D721Med (cell line): ENCODE measurements at regions not wholly inside any gene's neighbourhood (a gene's known extent, or its start where the extent isn't known, plus 50 kb on each side); places are given as distances from the start of the nearest gene placed in this dataset.
"Not testable (repeated sequence)": the region's sequence is repeated elsewhere in the genome, so short reads cannot be mapped to it uniquely, and the experiment has no call there.

Experiments
- DNase-seq: peaks from one replicate; pipeline ENCODE4 v3.0.0; 2011; ENCODE audit warnings: low spot score; ENCODE audit not compliant: insufficient read length
- FAIRE-seq: peaks from 2 replicates; lab custom pipeline; 2011; peaks lifted over from hg19 to GRCh38; lab: Jason Lieb, UNC
- TF ChIP-seq, protein P1 (sequence below): IDR thresholded peaks from 2 replicates; pipeline ENCODE4 v1.5.1; 2012; ENCODE audit warnings: mild to moderate bottlenecking, control low read depth; ENCODE audit not compliant: insufficient read depth; ENCODE audit errors: missing control alignments

DNA sequence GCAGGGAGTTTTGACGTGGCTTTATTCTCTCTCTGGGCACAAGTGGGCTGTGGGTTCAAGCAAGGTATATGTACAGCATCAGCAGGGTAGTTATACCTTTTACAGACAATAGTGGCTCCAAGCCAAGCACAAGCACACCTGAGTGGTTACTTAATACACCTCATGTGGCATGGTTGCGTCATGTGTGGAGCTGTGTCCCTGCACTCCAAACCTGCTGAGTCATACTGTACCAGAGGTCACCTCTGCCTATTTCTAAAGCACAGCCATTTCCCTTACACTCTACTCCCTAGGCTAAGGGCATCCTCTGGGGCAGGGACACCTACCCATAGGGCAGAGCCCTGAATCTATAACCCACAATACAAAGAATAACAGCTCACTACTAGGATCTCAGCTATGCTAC is 147.3 kb downstream of the OSTF1 start:
- no peak for FAIRE-seq
- TF ChIP-seq, protein P1, sequence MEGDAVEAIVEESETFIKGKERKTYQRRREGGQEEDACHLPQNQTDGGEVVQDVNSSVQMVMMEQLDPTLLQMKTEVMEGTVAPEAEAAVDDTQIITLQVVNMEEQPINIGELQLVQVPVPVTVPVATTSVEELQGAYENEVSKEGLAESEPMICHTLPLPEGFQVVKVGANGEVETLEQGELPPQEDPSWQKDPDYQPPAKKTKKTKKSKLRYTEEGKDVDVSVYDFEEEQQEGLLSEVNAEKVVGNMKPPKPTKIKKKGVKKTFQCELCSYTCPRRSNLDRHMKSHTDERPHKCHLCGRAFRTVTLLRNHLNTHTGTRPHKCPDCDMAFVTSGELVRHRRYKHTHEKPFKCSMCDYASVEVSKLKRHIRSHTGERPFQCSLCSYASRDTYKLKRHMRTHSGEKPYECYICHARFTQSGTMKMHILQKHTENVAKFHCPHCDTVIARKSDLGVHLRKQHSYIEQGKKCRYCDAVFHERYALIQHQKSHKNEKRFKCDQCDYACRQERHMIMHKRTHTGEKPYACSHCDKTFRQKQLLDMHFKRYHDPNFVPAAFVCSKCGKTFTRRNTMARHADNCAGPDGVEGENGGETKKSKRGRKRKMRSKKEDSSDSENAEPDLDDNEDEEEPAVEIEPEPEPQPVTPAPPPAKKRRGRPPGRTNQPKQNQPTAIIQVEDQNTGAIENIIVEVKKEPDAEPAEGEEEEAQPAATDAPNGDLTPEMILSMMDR, result no peak
- no peak for DNase-seq

DNA sequence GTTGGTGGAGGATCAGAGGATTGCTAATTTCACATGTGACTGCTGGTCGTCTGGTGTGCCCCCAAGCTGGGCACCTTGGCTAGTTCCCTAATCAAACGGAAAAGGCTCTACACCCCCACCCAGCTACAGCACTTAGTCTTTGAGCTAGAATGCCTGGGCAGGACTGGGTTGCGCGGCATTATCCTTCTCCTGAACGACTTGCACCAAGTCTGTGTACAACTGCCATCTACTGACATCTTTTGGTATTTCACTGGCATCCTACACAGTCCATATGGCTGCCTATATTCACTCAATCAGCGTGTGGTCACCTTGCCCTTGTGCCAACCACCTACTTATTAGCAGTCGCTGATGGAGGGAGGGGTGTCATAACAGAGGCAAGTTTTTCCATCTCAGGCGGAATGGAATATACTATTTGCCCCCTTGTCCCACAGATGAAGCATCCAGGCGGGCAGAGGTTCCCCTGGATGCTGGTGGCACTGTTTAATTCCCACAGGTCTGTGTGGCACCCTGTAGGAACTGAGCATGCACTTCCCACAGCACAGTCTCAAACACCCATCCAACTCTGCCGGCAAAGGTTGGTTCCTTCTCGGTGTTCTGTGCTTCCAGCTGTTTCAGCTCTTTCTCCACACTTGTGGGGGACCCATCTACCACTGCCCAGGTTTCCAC is 150.1 kb downstream of the OSTF1 start:
- DNase-seq (peak; percentile 20), FAIRE-seq (no peak)
- TF ChIP-seq, protein P1, result peak; percentile 50

DNA sequence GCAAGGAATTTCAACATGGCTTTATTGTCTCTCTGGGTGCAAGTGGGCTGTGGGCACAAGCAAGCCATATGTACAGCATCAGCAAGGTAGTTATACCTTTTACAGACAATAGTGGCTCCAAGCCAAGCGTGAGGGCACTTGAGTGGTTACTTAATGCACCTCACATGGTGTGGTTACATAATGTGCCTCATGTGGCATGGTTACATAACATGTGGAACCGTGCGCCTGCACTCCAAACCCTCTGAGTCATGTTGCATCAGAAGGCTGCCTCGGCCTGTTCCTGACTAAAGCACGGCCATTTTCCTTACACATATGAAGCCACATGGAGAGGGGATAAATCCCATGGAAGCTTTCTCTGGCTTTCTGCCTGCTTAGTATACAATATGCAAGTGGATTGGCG is 150.9 kb downstream of the OSTF1 start:
- no peak for DNase-seq
- no peak for FAIRE-seq
- TF ChIP-seq, protein P1, result no peak

DNA sequence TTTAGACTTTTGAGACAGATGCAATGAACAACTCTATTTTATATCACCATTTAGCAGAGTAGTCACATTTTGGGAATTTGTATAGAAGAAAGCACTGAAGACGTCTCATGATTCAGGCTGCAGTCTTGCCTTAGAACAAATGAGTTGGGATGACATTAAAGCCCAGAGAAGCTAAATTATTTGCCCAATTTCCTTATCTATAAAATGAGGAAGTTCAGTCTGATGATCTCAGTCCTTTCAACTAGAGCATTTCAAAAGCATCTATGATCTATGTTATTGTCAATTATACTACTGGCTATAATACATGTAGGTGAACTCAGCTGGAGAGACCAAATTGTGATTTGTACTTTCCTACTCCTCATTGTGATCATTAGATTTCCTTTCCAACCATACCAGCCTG is 154.1 kb downstream of the OSTF1 start:
- FAIRE-seq (no peak), DNase-seq (no peak)
- TF ChIP-seq, protein P1, result no peak

DNA sequence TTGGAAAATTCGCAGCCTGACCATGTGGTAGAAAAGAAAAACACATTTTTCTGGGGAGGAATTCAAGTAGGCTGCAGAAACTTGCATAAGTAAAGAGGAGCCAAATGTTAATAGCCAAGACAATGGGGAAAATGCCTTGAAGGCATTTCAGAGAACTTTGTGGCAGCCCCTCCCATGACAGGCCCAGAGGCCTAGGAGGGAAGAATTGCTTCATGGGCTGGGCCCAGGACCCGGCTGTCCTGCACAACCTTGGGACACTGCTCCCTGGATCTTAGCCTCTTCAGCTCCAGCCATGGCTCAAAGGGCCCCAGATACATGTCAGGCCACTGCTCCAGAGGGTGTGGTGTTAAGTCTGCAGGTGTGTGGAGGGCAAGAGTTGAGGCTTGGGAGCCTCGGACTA is 158.6 kb downstream of the OSTF1 start:
- FAIRE-seq, result no peak
- TF ChIP-seq, protein P1, result no peak

DNA sequence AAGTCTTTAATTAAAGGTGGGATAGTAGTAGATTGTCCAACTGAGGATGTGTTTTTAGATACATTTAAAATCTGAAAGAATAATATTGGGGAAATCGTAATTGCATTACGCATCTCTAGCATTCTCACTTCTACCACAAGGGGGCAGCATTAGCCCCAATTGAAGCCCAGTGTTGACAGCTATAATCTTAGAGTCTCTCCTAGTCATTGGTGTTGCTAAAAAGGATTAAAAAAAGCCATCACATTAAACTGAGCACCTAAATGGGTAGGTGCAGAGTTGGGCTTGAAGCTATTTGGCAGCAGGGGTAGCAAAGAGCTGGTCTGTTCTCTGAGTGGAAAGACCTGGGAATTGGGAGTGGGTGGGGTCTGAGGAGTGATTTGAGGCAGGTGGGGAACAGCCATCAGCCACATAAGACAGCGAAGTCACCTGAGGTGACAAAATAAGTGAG is 177.2 kb downstream of the OSTF1 start:
- peak; percentile 46 for FAIRE-seq
- TF ChIP-seq, protein P1, result peak; percentile 88
- DNase-seq, result no peak

More for the DNA sequence above, 158.6 kb downstream of the OSTF1 start:
- DNase-seq, result no peak

DNA sequence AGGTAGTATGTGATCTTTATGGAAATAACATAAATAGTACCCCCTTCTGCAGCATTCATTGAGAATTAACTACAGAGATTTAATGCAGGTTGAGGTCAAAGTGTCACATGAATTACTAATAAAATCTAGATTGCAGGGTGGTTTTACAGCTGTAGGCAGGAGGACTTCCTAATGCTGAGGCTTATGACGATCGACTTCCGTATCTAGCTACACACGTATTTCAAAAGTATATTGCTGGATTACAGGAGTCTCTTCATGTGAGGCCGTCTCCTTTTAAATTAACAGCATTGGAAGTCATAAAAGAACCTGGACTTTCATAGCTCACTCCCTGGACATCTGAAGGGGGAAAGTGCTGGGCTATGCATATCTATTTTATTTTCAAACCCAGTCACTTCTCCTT is 180.9 kb downstream of the OSTF1 start:
- DNase-seq, result no peak
- TF ChIP-seq, protein P1, result no peak
- FAIRE-seq, result no peak

DNA sequence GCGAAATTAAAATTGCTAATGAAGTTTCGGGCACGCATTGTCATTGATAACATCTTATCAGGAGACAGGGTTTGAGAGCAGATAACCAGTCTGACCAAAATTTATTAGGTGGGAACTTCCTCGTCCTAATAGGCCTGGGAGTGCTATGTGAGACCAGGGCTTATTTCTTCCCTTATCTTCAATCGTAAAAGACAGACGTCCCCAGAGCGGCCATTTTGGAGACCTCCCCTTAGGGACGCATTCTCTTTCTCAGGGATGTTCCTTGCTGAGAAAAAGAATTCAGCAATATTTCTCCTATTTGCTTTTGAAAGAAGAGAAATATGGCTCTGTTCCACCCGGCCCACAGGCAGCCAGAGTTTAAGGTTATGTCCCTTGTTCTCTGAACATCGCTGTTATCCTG is 184.7 kb downstream of the OSTF1 start:
- not testable (repeated sequence) for FAIRE-seq, DNase-seq
